ENCODE measurements at regions not wholly inside any gene's neighbourhood (a gene's known extent, or its start where the extent isn't known, plus 50 kb on each side); places are given as distances from the start of the nearest gene placed in this dataset.

GRCh38 chr10:128722947-128723346 is 596.7 kb upstream of the MKI67 start:
- no peak for TF ChIP-seq CTCF (IDR thresholded peaks at IDR 0.05; ENCODE audit: low read length, missing control alignments)
- no peak for DNase-seq (ENCODE audit: low read depth)
- no peak overlapping the region for H3K4me3 ChIP-seq (replicated peaks; ENCODE audit: low read depth, low read length)

- DNase-seq (ENCODE audit: low read depth) = no peak
- H3K4me3 ChIP-seq (replicated peaks; ENCODE audit: low read depth, low read length) = no peak overlapping the region
- no peak for TF ChIP-seq CTCF (IDR thresholded peaks at IDR 0.05; ENCODE audit: low read length, missing control alignments)
Measured at GRCh38 chr10:128723631-128724205, 597.5 kb upstream of the MKI67 start.

GRCh38 chr10:128725531-128725930 is 599.3 kb upstream of the MKI67 start:
- no peak overlapping the region for H3K4me3 ChIP-seq (replicated peaks; ENCODE audit: low read depth, low read length)
- TF ChIP-seq CTCF (IDR thresholded peaks at IDR 0.05; ENCODE audit: low read length, missing control alignments) = no peak

GRCh38 chr10:128727114-128727513 is 600.9 kb upstream of the MKI67 start:
- TF ChIP-seq CTCF (IDR thresholded peaks at IDR 0.05; ENCODE audit: low read length, missing control alignments) = no peak
- no peak overlapping the region for H3K4me3 ChIP-seq (replicated peaks; ENCODE audit: low read depth, low read length)
- DNase-seq (ENCODE audit: low read depth) = no peak

More at GRCh38 chr10:128725531-128725930, 599.3 kb upstream of the MKI67 start:
- DNase-seq (ENCODE audit: low read depth) = no peak

GRCh38 chr10:128729910-128730420 is 603.7 kb upstream of the MKI67 start:
- no peak for TF ChIP-seq CTCF (IDR thresholded peaks at IDR 0.05; ENCODE audit: low read length, missing control alignments)
- DNase-seq (ENCODE audit: low read depth) = no peak
- no peak overlapping the region for H3K4me3 ChIP-seq (replicated peaks; ENCODE audit: low read depth, low read length)

- no peak for DNase-seq (ENCODE audit: low read depth)
- no peak for TF ChIP-seq CTCF (IDR thresholded peaks at IDR 0.05; ENCODE audit: low read length, missing control alignments)
- H3K4me3 ChIP-seq (replicated peaks; ENCODE audit: low read depth, low read length) = no peak overlapping the region
Measured at GRCh38 chr10:128730922-128731321, 604.7 kb upstream of the MKI67 start.

GRCh38 chr10:128734161-128734560 is 607.9 kb upstream of the MKI67 start:
- TF ChIP-seq CTCF (IDR thresholded peaks at IDR 0.05; ENCODE audit: low read length, missing control alignments) = no peak
- H3K4me3 ChIP-seq (replicated peaks; ENCODE audit: low read depth, low read length) = no peak overlapping the region
- no peak for DNase-seq (ENCODE audit: low read depth)

Measured in fibroblast of pulmonary artery (primary cell).